ENCODE measurements at regions not wholly inside any gene's neighbourhood (a gene's known extent, or its start where the extent isn't known, plus 50 kb on each side); places are given as distances from the start of the nearest gene placed in this dataset.

GRCh38 chr2:188675391-188676009, 298.7 kb upstream of the COL3A1 start:
- Histone ChIP-seq H3K27ac (no peak overlapping the region), H3K36me3 (no peaks in the 10 kb centered on the region), H3K4me1 (no peaks in the 10 kb centered on the region), H3K27me3 (no peaks in the 10 kb centered on the region), H3K9me3 (no peaks in the 10 kb centered on the region), H3K4me3 (no peak overlapping the region)
- DNase-seq, result no peak
- ATAC-seq (ENCODE audit: low FRiP score in 2 of 2), result no peak
- no peak for TF ChIP-seq CTCF (IDR thresholded peaks at IDR 0.05)
- no peak for TF ChIP-seq POLR2AphosphoS5 (IDR thresholded peaks at IDR 0.05)
- TF ChIP-seq POLR2A (IDR thresholded peaks at IDR 0.05), result no peak
- TF ChIP-seq EP300 (IDR thresholded peaks at IDR 0.05), result no peak

- H3K4me3 ChIP-seq, result no peak overlapping the region
- no peak overlapping the region for H3K27ac ChIP-seq
- H3K36me3 ChIP-seq, result no peaks in the 10 kb centered on the region
- no peaks in the 10 kb centered on the region for H3K9me3 ChIP-seq
- H3K4me1 ChIP-seq, result no peaks in the 10 kb centered on the region
- ATAC-seq (ENCODE audit: low FRiP score in 2 of 2), result no peak
- DNase-seq, result no peak
- H3K27me3 ChIP-seq, result no peaks in the 10 kb centered on the region
- 96 to 97% methylated on average over 1 of the region's 1 CpG for WGBS, 2 donors
- no peak for TF ChIP-seq POLR2AphosphoS5 (IDR thresholded peaks at IDR 0.05)
- TF ChIP-seq POLR2A (IDR thresholded peaks at IDR 0.05), result no peak
- TF ChIP-seq EP300 (IDR thresholded peaks at IDR 0.05), result no peak
- no peak for TF ChIP-seq CTCF (IDR thresholded peaks at IDR 0.05)
Measured at GRCh38 chr2:188676010-188676400, 298.2 kb upstream of the COL3A1 start.

GRCh38 chr2:188677142-188677541, 297.0 kb upstream of the COL3A1 start:
- no peaks in the 10 kb centered on the region for H3K9me3 ChIP-seq
- no peak overlapping the region for H3K27ac ChIP-seq
- ATAC-seq (ENCODE audit: low FRiP score in 2 of 2), result no peak
- H3K36me3 ChIP-seq, result no peaks in the 10 kb centered on the region
- H3K4me1 ChIP-seq, result no peaks in the 10 kb centered on the region
- no peak for DNase-seq
- H3K27me3 ChIP-seq, result no peaks in the 10 kb centered on the region
- H3K4me3 ChIP-seq, result no peak overlapping the region
- TF ChIP-seq CTCF (IDR thresholded peaks at IDR 0.05) (no peak), POLR2A (IDR thresholded peaks at IDR 0.05) (no peak), POLR2AphosphoS5 (IDR thresholded peaks at IDR 0.05) (no peak), EP300 (IDR thresholded peaks at IDR 0.05) (no peak)

GRCh38 chr2:188678882-188679281, 295.3 kb upstream of the COL3A1 start:
- TF ChIP-seq POLR2A (IDR thresholded peaks at IDR 0.05), result no peak
- no peak for TF ChIP-seq EP300 (IDR thresholded peaks at IDR 0.05)
- TF ChIP-seq POLR2AphosphoS5 (IDR thresholded peaks at IDR 0.05), result no peak
- TF ChIP-seq CTCF (IDR thresholded peaks at IDR 0.05), result no peak
- Histone ChIP-seq H3K27ac (no peak overlapping the region), H3K4me3 (no peak overlapping the region), H3K27me3 (no peaks in the 10 kb centered on the region), H3K9me3 (no peaks in the 10 kb centered on the region), H3K4me1 (no peaks in the 10 kb centered on the region), H3K36me3 (no peaks in the 10 kb centered on the region)
- 55 to 56% methylated on average over 2 of the region's 2 CpGs for WGBS, 2 donors
- DNase-seq (no peak), ATAC-seq (ENCODE audit: low FRiP score in 2 of 2) (peak in 1 of 2 donors; percentile 58)

GRCh38 chr2:188682838-188683237, 291.3 kb upstream of the COL3A1 start:
- H3K4me3 ChIP-seq, result no peak overlapping the region
- TF ChIP-seq POLR2A (IDR thresholded peaks at IDR 0.05) (no peak), POLR2AphosphoS5 (IDR thresholded peaks at IDR 0.05) (no peak), EP300 (IDR thresholded peaks at IDR 0.05) (no peak), CTCF (IDR thresholded peaks at IDR 0.05) (no peak)
- DNase-seq, result no peak
- no peak for ATAC-seq (ENCODE audit: low FRiP score in 2 of 2)
- H3K27ac ChIP-seq, result no peak overlapping the region
- H3K36me3 ChIP-seq, result no peaks in the 10 kb centered on the region
- WGBS, 2 donors, result 73% methylated on average over 1 of the region's 1 CpG
- H3K9me3 ChIP-seq, result no peaks in the 10 kb centered on the region
- H3K27me3 ChIP-seq, result no peaks in the 10 kb centered on the region
- no peaks in the 10 kb centered on the region for H3K4me1 ChIP-seq

Data from upper lobe of left lung (tissue), 6 donors.